ENCODE measurements at regions not wholly inside any gene's neighbourhood (a gene's known extent, or its start where the extent isn't known, plus 50 kb on each side); places are given as distances from the start of the nearest gene placed in this dataset.

GRCh38 chr2:187934236-187934635, 357.4 kb upstream of the GULP1 start:
- no peak for TF ChIP-seq POLR2A (IDR thresholded peaks at IDR 0.05)
- TF ChIP-seq CTCF (IDR thresholded peaks at IDR 0.05) = no peak

Measured in body of pancreas (tissue), 4 donors.